Fibroblast of skin of back (primary cell): ENCODE measurements at regions not wholly inside any gene's neighbourhood (a gene's known extent, or its start where the extent isn't known, plus 50 kb on each side); places are given as distances from the start of the nearest gene placed in this dataset.
"Not testable (repeated sequence)": the region's sequence is repeated elsewhere in the genome, so short reads cannot be mapped to it uniquely, and the experiment has no call there.

ENCODE experiments used
- DNase-seq: peaks from one replicate; pipeline ENCODE4 v3.0.0-alpha.2; 2013

DNA sequence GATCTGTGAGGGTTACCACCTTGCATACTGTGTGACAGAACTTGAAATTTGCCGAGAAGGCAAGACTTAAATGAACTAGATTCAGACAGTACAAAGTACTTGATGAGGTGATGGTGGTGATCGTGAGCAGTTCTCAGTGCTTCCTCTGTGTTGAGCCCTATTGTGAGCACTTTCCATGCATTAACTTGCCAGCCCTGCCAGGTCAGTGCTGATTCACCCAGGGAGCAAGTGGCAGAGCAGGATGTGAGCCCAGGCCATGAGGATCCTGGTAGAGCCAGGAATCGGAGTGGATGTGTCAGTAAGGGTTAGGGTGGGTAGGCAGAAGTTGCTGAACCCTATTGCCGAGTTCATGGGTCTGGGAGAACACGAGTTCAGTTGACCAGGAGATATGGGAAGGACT is 4545.7 kb upstream of the TPTE start:
- not testable (repeated sequence) for DNase-seq

GRCh38 chr21:5997586-5997985 is 4523.8 kb upstream of the TPTE start:
- not testable (repeated sequence) for DNase-seq

DNA sequence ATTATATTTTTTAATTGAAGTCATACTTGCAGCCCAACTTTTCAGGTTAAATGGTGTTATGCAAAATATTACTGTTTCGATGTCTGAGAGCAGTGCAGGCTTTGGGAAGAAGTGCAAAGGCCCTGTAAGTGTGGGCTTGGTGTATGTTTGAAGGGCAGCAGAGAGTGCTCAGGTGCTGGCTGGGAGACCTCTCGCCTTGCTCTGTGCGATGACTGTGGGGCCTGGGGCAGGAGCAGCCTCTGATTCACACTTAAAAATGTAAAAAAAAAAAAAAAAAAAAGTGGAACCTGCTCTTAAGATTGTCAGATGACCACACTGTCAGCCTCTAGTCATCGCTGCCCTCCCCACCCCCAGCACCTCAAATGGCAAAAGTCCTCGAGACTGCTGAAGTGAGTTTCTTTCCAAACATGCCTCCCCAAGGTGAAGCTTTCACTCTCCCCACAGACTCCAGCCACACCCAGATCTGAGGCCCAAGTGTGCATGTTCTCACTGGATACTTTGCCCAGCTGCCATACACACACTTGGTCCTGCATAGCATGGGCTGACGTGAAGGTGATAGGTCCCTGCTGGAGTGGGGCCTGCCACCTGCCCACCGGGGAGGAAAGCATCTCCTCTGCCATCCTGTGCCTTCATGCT is 4505.8 kb upstream of the TPTE start:
- DNase-seq, result not testable (repeated sequence)

DNA sequence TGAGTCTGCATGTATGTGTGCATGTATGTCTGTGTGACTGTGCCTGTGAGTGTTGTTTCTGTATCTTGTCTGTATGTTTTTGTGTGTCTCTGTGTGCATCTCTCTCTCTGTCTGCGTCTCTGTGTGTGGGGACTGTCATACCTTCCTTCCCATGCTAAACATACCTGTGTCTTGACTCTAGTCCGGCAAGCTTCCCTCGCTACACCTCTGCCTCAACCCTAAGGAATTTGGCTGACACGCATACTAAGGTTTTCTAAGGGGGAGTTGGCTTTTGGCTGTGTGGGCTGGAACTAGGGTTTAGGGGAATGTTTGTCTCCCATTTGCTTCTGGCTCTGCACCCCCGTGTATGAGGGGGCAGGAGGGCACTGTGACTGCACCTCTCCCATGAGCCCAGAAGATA is 4500.9 kb upstream of the TPTE start:
- not testable (repeated sequence) for DNase-seq

DNA sequence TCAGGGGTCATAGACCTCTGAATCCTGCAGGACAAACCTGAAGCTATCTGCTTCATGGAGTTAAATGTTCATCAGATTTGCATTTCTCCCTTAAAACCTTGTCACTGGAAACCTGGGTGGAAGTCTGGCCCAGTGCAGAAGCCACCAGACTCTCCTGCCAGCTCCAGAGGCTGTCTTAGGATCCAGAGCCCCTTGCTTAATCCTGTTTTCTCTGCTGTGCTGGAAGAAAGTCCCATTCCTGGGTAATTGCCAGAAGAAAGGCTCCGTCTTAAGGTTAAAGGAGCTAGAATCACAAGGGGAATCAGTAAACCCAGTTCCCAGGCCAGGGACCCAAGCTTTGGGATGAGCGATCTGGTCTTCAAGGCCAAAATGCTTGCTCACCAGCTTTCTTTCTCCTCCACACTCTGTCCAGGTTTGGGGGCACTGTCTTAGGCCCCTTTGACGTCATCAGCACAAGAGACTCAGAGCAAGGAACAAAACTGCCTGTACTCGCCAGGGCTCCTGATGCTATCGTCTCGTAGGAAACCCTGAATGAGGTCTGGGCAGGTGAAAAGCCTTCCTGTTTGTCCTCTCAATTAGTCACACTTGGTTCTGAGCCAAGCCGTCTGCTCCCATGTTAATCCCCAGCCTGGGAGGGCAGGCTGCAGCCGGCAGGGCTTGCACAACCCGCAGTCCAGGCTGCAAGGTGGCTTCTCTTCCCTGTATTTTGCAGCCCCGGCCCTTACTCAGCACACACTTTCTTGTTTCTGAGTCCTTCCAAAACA is 4500.2 kb upstream of the TPTE start:
- DNase-seq, result not testable (repeated sequence)

- not testable (repeated sequence) for DNase-seq
Observed at GRCh38 chr21:6021717-6022270, 4499.6 kb upstream of the TPTE start.

DNA sequence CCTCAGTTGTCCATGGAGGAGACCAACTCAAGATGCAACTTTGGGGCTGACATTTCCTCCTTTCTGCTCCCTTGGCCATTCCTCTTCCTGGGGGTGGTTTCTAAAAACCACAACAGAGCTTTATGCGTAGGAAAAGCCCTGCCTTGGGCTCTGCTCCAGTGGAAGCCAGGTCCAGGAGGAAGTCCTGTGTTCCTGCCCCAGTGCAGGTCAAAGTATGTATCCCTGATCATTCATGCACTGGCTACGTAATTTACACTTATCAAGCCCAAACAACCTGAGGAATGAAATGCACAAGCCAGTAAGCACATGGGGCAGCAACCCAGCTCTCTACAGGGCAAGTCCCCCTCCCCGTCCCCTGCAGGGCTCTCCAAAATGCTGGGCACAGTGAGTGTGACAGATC is 4498.1 kb upstream of the TPTE start:
- not testable (repeated sequence) for DNase-seq

GRCh38 chr21:6025139-6025538 is 4496.2 kb upstream of the TPTE start:
- not testable (repeated sequence) for DNase-seq

DNA sequence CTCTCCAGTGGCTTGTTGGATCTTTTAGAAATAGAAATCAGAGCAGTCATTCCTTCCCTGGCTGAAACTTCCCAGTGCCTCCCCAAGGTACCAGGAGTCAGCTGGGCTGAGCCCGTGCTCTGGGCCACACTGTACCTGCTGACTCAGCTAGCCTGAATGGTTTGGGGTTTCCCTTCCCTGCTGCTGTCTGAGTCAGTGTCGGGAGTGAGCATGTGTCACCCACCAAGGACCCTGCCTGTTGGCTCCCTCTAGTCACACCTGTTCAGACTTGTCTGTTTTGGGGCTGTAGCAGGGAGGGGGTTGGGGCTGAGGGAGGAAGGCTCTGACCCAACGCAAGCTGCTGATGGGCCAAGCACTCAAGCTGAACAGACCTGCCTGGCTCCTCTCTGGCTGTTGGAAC is 4493.9 kb upstream of the TPTE start:
- not testable (repeated sequence) for DNase-seq

GRCh38 chr21:6034124-6034678 is 4487.2 kb upstream of the TPTE start:
- not testable (repeated sequence) for DNase-seq

DNA sequence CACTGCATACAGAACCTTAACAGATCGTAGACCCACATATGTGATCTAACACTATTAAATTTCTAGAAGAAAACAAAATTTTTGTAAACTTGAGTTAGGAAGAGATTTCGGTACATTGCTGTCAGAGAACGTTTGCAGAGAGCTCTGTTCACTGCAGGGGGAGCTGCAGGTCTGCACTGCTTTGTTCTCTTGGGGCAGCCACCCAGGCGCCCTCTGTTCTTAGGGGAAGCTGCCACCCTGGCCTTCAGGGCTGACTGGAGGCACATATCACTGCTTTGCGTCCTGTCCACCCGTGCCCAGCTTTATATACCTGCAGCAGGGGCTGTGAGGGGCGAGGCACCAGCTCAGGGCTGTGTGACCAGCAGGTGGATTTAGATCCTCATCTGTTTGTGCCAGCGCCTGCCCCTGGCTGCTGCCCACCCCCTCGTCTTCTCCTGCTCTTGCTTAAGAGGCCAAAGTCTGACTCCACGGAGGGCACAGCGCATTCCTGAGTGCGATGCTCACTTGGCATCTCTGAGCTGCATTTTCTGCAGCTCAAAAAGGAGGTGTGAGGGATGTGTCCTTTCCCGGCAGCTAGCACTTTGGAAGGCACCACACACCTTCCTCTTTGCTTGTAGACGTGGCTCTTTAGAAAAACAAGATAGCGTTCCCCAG is 4486.4 kb upstream of the TPTE start:
- not testable (repeated sequence) for DNase-seq

GRCh38 chr21:6035474-6036155 is 4485.8 kb upstream of the TPTE start:
- DNase-seq, result not testable (repeated sequence)

- DNase-seq, result not testable (repeated sequence)
Observed at GRCh38 chr21:6039224-6039623, 4482.2 kb upstream of the TPTE start.

GRCh38 chr21:6040095-6040494 is 4481.3 kb upstream of the TPTE start:
- DNase-seq, result not testable (repeated sequence)

- not testable (repeated sequence) for DNase-seq
Observed at GRCh38 chr21:6043430-6044275, 4477.7 kb upstream of the TPTE start.

DNA sequence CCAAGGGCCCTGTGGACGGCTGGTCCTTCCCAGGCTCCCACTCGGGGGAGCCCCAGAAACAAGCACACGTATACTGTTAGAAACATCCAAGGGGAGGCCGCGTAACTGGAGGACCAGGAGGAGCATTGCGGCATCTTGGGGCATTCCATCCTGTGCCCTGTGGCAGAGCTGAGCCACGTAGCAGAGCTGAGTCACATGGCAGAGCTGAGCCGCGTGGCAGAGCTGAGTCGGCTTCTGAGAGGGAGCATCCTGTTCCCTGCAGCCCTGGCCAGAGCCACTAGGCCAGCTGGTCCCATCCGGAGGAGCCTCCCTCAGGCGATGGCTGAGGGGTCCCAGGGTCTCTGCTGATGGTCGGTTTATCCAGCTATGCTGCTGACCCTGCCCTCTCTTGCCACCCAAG is 4476.7 kb upstream of the TPTE start:
- not testable (repeated sequence) for DNase-seq

DNA sequence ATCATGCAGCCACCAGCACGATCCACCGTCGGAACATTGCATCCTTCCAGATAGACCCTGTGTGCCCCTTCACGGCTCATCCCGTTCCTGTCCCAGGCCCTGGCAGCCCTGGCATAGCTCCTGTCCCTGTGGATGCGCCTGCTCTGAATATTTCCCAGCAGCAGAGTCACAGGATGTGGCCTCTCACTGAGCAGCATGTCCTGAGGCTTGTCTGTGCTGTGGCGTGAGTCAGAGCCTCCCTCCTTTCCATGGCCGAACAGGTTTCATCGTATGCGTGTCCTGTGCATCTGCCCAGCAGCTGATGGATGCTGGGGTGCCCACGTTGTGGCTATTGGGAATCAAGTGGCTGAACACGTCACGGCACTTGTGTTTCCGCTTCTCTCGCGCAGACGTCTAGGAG is 4471.5 kb upstream of the TPTE start:
- not testable (repeated sequence) for DNase-seq

DNA sequence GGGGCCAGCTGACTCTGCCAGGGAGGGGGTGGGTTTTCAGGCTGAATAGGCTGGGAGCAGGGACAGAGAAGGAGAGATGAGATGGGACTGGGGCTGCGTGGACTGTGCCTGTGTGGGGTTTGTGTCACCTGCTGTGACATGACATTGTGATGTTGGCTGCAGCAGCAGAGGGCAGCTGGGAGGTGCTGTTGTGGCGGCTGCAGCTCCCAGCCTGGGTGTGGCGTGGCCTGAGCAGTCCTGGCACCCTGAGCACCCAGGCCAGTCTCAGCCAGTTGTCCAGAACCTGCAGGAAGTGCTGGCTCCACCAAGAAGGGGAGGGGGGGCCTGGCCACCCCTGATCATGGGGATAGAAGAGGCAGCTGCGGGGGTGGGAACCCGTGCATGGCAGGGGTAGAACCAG is 4469.3 kb upstream of the TPTE start:
- DNase-seq, result not testable (repeated sequence)

DNA sequence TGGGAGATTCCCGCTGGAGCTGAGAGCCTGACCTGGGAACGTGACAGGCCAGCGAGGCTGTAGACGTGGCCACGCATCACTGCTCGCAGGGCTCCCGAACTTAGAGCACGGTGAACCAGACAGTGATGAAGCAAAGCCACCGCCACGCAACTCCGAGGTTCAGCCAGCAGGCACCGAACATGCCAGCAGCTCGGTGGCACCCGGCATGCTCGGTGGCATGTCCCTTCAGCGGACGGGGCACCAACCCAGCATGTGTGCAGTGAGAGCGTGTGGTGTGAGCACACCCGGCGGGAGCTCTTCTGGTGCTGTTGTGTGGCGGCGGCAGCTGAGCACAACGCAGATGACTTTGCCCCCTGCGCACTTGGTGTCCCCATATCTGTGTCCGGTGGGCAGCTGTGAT is 4468.2 kb upstream of the TPTE start:
- not testable (repeated sequence) for DNase-seq

GRCh38 chr21:6058997-6059396 is 4462.4 kb upstream of the TPTE start:
- DNase-seq, result not testable (repeated sequence)

GRCh38 chr21:6060054-6060681 is 4461.2 kb upstream of the TPTE start:
- DNase-seq, result not testable (repeated sequence)
